OCI-LY1 (cell line): ENCODE measurements at regions not wholly inside any gene's neighbourhood (a gene's known extent, or its start where the extent isn't known, plus 50 kb on each side); places are given as distances from the start of the nearest gene placed in this dataset.

ENCODE experiments used
- CTCF ChIP-seq: fragments of 200-600 bp; sonication (generic), shearing (Covaris generic); IDR thresholded peaks from 2 replicates; pipeline ENCODE4 v1.5.1; 2017; ENCODE audit warnings: mild to moderate bottlenecking, antibody characterized with exemption, low read length, moderate library complexity, mixed read lengths
- EZH2 ChIP-seq: fragments of 200-600 bp; sonication (generic), shearing (Covaris generic); IDR thresholded peaks from 2 replicates; pipeline ENCODE4 v1.8.0; 2017; ENCODE audit warnings: borderline replicate concordance, mixed run types, mild to moderate bottlenecking, antibody characterized with exemption, low read length, moderate library complexity, mixed read lengths

GRCh38 chr10:14456218-14456869 lies 125.6 kb upstream of the FRMD4A start:
- TF ChIP-seq CTCF (no peak), EZH2 (no peak)
